ENCODE measurements at regions not wholly inside any gene's neighbourhood (a gene's known extent, or its start where the extent isn't known, plus 50 kb on each side); places are given as distances from the start of the nearest gene placed in this dataset.

DNA sequence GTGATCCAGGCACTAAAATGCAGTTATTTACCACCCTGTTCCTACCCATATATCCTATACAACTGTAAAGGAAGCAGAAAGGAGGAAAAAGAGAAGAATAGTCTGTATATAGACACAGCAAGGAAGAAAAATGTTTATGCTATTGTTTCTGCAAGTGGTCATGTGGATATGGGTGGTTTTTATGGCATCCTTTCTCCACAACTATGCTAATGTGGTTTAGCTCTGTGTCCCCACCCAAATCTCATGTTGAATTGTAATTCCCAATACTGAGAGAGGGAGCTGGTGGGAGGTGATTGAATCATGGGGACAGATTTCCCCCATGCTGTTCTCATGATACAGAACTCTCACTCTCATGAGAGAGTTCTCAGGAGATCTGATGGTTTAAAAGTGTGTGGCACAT, 439.8 kb downstream of the ZSWIM6 start:
- Histone ChIP-seq H3K4me3 (ENCODE audit: low read depth in 1 of 2, low read length in 2 of 2) (no peak overlapping the region), H3K27ac (ENCODE audit: low read length) (no peak overlapping the region), H2AFZ (ENCODE audit: low read depth, low read length) (no peak overlapping the region), H3K4me2 (ENCODE audit: insufficient read depth, low read length) (no peak overlapping the region), H3K9me3 (ENCODE audit: insufficient read depth, low read length, severe bottlenecking) (no peaks in the 10 kb centered on the region), H4K20me1 (ENCODE audit: insufficient read depth, low read length) (no peaks in the 10 kb centered on the region), H3K4me1 (ENCODE audit: insufficient read depth, low read length) (no peaks in the 10 kb centered on the region), H3K79me2 (ENCODE audit: insufficient read depth, low read length) (no peaks in the 10 kb centered on the region), H3K9ac (ENCODE audit: low read depth, low read length) (no peak overlapping the region), H3K27me3 (ENCODE audit: insufficient read depth, low read length, poor library complexity) (peaks cover 4% of the 10 kb centered on the region), H3K36me3 (ENCODE audit: insufficient read depth, low read length) (no peaks in the 10 kb centered on the region)
- no peak for TF ChIP-seq EZH2 (IDR thresholded peaks at IDR 0.05; ENCODE audit: borderline replicate concordance, low read depth, low read length, severe bottlenecking)
- TF ChIP-seq, protein P1, sequence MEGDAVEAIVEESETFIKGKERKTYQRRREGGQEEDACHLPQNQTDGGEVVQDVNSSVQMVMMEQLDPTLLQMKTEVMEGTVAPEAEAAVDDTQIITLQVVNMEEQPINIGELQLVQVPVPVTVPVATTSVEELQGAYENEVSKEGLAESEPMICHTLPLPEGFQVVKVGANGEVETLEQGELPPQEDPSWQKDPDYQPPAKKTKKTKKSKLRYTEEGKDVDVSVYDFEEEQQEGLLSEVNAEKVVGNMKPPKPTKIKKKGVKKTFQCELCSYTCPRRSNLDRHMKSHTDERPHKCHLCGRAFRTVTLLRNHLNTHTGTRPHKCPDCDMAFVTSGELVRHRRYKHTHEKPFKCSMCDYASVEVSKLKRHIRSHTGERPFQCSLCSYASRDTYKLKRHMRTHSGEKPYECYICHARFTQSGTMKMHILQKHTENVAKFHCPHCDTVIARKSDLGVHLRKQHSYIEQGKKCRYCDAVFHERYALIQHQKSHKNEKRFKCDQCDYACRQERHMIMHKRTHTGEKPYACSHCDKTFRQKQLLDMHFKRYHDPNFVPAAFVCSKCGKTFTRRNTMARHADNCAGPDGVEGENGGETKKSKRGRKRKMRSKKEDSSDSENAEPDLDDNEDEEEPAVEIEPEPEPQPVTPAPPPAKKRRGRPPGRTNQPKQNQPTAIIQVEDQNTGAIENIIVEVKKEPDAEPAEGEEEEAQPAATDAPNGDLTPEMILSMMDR (IDR thresholded peaks at IDR 0.05; ENCODE audit: borderline replicate concordance, extremely low read depth, low read length, poor library complexity, severe bottlenecking) = no peak
- ATAC-seq (ENCODE audit: insufficient read depth, low read depth) (no peak), DNase-seq (no peak)

GRCh38 chr5:61775901-61776300, 443.8 kb downstream of the ZSWIM6 start:
- H3K4me2 ChIP-seq (ENCODE audit: insufficient read depth, low read length) = no peak overlapping the region
- H3K4me3 ChIP-seq (ENCODE audit: low read depth in 1 of 2, low read length in 2 of 2) = no peak overlapping the region
- ATAC-seq (ENCODE audit: insufficient read depth, low read depth) (no peak), DNase-seq (no peak)
- no peaks in the 10 kb centered on the region for H3K36me3 ChIP-seq (ENCODE audit: insufficient read depth, low read length)
- H3K9me3 ChIP-seq (ENCODE audit: insufficient read depth, low read length, severe bottlenecking) = no peaks in the 10 kb centered on the region
- H3K9ac ChIP-seq (ENCODE audit: low read depth, low read length) = no peak overlapping the region
- peaks cover 4% of the 10 kb centered on the region for H3K27me3 ChIP-seq (ENCODE audit: insufficient read depth, low read length, poor library complexity)
- H2AFZ ChIP-seq (ENCODE audit: low read depth, low read length) = no peak overlapping the region
- H3K4me1 ChIP-seq (ENCODE audit: insufficient read depth, low read length) = no peaks in the 10 kb centered on the region
- H4K20me1 ChIP-seq (ENCODE audit: insufficient read depth, low read length) = no peaks in the 10 kb centered on the region
- TF ChIP-seq EZH2 (IDR thresholded peaks at IDR 0.05; ENCODE audit: borderline replicate concordance, low read depth, low read length, severe bottlenecking) = no peak
- TF ChIP-seq, protein P1 (IDR thresholded peaks at IDR 0.05; ENCODE audit: borderline replicate concordance, extremely low read depth, low read length, poor library complexity, severe bottlenecking) = no peak
- no peaks in the 10 kb centered on the region for H3K79me2 ChIP-seq (ENCODE audit: insufficient read depth, low read length)
- H3K27ac ChIP-seq (ENCODE audit: low read length) = no peak overlapping the region

DNA sequence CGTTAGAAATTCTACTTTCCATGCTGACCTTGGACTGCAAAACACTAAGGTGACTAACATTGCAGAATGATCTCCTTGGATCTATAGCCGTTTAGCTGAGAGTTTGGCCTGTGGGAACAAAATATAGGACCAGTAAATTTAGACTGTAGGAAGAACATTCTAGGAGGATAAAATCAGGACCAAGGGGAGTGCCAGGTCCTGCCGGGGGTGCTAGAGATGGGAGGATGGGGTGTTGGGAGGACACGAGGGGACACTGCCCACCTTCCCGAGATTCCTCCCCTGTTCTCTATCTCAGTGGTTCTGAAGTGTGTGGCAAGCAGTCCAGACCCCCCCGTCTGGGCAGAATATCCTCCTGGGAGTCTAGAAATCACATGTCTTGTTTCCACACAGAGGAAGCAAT, 445.2 kb downstream of the ZSWIM6 start:
- ATAC-seq (ENCODE audit: insufficient read depth, low read depth) = no peak
- peaks cover 4% of the 10 kb centered on the region for H3K27me3 ChIP-seq (ENCODE audit: insufficient read depth, low read length, poor library complexity)

More for the DNA sequence above, 445.2 kb downstream of the ZSWIM6 start:
- no peaks in the 10 kb centered on the region for H3K4me1 ChIP-seq (ENCODE audit: insufficient read depth, low read length)
- no peak overlapping the region for H3K4me2 ChIP-seq (ENCODE audit: insufficient read depth, low read length)
- H3K9me3 ChIP-seq (ENCODE audit: insufficient read depth, low read length, severe bottlenecking) = no peaks in the 10 kb centered on the region
- H2AFZ ChIP-seq (ENCODE audit: low read depth, low read length) = no peak overlapping the region
- no peak overlapping the region for H3K4me3 ChIP-seq (ENCODE audit: low read depth in 1 of 2, low read length in 2 of 2)
- DNase-seq = no peak
- no peak for TF ChIP-seq EZH2 (IDR thresholded peaks at IDR 0.05; ENCODE audit: borderline replicate concordance, low read depth, low read length, severe bottlenecking)
- TF ChIP-seq, protein P1 (IDR thresholded peaks at IDR 0.05; ENCODE audit: borderline replicate concordance, extremely low read depth, low read length, poor library complexity, severe bottlenecking) = no peak
- H3K36me3 ChIP-seq (ENCODE audit: insufficient read depth, low read length) = no peaks in the 10 kb centered on the region
- no peak overlapping the region for H3K9ac ChIP-seq (ENCODE audit: low read depth, low read length)
- H3K27ac ChIP-seq (ENCODE audit: low read length) = no peak overlapping the region
- no peaks in the 10 kb centered on the region for H3K79me2 ChIP-seq (ENCODE audit: insufficient read depth, low read length)
- H4K20me1 ChIP-seq (ENCODE audit: insufficient read depth, low read length) = no peaks in the 10 kb centered on the region
